Stimulated activated naive B cell treated with anti-CD40 and anti-IgM and Interleukin-4, amounts not matched to agents 10 μg/mL and 1 μg/mL and 100 μg/mL, for 72 hours (primary cell): ENCODE measurements at regions not wholly inside any gene's neighbourhood (a gene's known extent, or its start where the extent isn't known, plus 50 kb on each side); places are given as distances from the start of the nearest gene placed in this dataset.

ENCODE experiments used
- ATAC-seq, 2 donors: fragments of 150-1000 bp; cut with Tn5 transposase; replicated peaks; 2 replicates each; pipeline ENCODE4 v1.10.0; 2021; ENCODE audit warnings: moderate library complexity in 1 of 2
- DNase-seq: peaks from one replicate; pipeline ENCODE4 v3.0.0; 2021
- H3K27ac Mint-ChIP-seq: one replicate; pipeline ENCODE4 v1.8.0; 2022; ENCODE audit warnings: mild to moderate bottlenecking, mixed read lengths
- H3K27me3 Mint-ChIP-seq, 2 donors: one replicate each; pipeline ENCODE4 v1.8.0; 2022; ENCODE audit warnings: mixed read lengths in 2 of 2
- H3K36me3 Mint-ChIP-seq, 2 donors: one replicate each; pipeline ENCODE4 v1.8.0; 2022; ENCODE audit warnings: mixed read lengths in 2 of 2, mild to moderate bottlenecking in 1 of 2
- H3K4me1 Mint-ChIP-seq, 2 donors: one replicate each; pipeline ENCODE4 v1.8.0; 2022; ENCODE audit warnings: mixed read lengths in 2 of 2, mild to moderate bottlenecking in 1 of 2
- H3K4me3 Mint-ChIP-seq, 2 donors: one replicate each; pipeline ENCODE4 v1.8.0; 2022; ENCODE audit warnings: mild to moderate bottlenecking in 2 of 2, mixed read lengths in 2 of 2, moderate library complexity in 1 of 2
- H3K9me3 Mint-ChIP-seq, 2 donors: one replicate each; pipeline ENCODE4 v1.8.0; 2022; ENCODE audit warnings: mixed read lengths in 2 of 2, mild to moderate bottlenecking in 1 of 2

- Mint-ChIP-seq H3K9me3 (no peaks in the 10 kb centered on the region), H3K36me3 (no peaks in the 10 kb centered on the region), H3K4me1 (no peaks in the 10 kb centered on the region), H3K27ac (no peak overlapping the region), H3K27me3 (peaks cover 5 to 6% of the 10 kb centered on the region in 2 donors), H3K4me3 (no peak overlapping the region)
- ATAC-seq (no peak), DNase-seq (no peak)
Measured at GRCh38 chr2:138841459-138841858, 61.3 kb upstream of the NXPH2 start.

- Mint-ChIP-seq H3K27ac (no peak overlapping the region), H3K4me1 (no peaks in the 10 kb centered on the region), H3K9me3 (no peaks in the 10 kb centered on the region), H3K4me3 (no peak overlapping the region), H3K36me3 (no peaks in the 10 kb centered on the region), H3K27me3 (peaks cover 5 to 6% of the 10 kb centered on the region in 2 donors)
- ATAC-seq (no peak), DNase-seq (no peak)
Measured at GRCh38 chr2:138838851-138839620, 58.8 kb upstream of the NXPH2 start.

- H3K36me3 Mint-ChIP-seq, result no peaks in the 10 kb centered on the region
- no peak for DNase-seq
- no peaks in the 10 kb centered on the region for H3K9me3 Mint-ChIP-seq
- no peaks in the 10 kb centered on the region for H3K4me1 Mint-ChIP-seq
- H3K27ac Mint-ChIP-seq, result no peak overlapping the region
- no peak for ATAC-seq
- peaks cover 6 to 8% of the 10 kb centered on the region in 2 donors for H3K27me3 Mint-ChIP-seq
- H3K4me3 Mint-ChIP-seq, result no peak overlapping the region
Measured at GRCh38 chr2:138831691-138832090, 51.5 kb upstream of the NXPH2 start.

- Mint-ChIP-seq H3K36me3 (no peaks in the 10 kb centered on the region), H3K27ac (no peak overlapping the region), H3K4me1 (no peaks in the 10 kb centered on the region), H3K9me3 (no peaks in the 10 kb centered on the region), H3K27me3 (peaks cover 6 to 12% of the 10 kb centered on the region in 2 donors), H3K4me3 (no peak overlapping the region)
- ATAC-seq (no peak), DNase-seq (no peak)
Measured at GRCh38 chr2:138831154-138831553, 51.0 kb upstream of the NXPH2 start.

- H3K27ac Mint-ChIP-seq, result no peak overlapping the region
- no peaks in the 10 kb centered on the region for H3K4me1 Mint-ChIP-seq
- H3K4me3 Mint-ChIP-seq, result no peak overlapping the region
- H3K27me3 Mint-ChIP-seq, result peaks cover 6 to 14% of the 10 kb centered on the region in 2 donors
- H3K36me3 Mint-ChIP-seq, result no peaks in the 10 kb centered on the region
- H3K9me3 Mint-ChIP-seq, result no peaks in the 10 kb centered on the region
- DNase-seq (no peak), ATAC-seq (no peak)
Measured at GRCh38 chr2:138830547-138830946, 50.4 kb upstream of the NXPH2 start.
